Transverse colon (tissue), 4 donors: ENCODE measurements at regions not wholly inside any gene's neighbourhood (a gene's known extent, or its start where the extent isn't known, plus 50 kb on each side); places are given as distances from the start of the nearest gene placed in this dataset.

Source experiments
- CTCF ChIP-seq, 5 experiments: fragments of 200-600 bp in 3 of 5; fragments of 450-650 bp in 2 of 5; sonication (generic) in 3 of 5; IDR thresholded peaks; 1 replicate in 2 of 5; 2 replicates in 3 of 5; pipeline ENCODE4 v1.5.1; 2016 to 2017; ENCODE audit warnings: antibody characterized with exemption in 5 of 5, inconsistent platforms in 3 of 5, mild to moderate bottlenecking in 2 of 5, moderate library complexity in 1 of 5
- EP300 ChIP-seq: sonication (generic); formaldehyde crosslinking; IDR thresholded peaks from one replicate; pipeline ENCODE4 v1.6.1; 2017; ENCODE audit warnings: antibody characterized with exemption, low read depth
- POLR2A ChIP-seq: fragments of 450-650 bp; IDR thresholded peaks from one replicate; pipeline ENCODE4 v1.6.1; 2016; ENCODE audit warnings: antibody characterized with exemption, mild to moderate bottlenecking, moderate library complexity
- POLR2AphosphoS5 ChIP-seq, 3 donors: sonication (generic); formaldehyde crosslinking; IDR thresholded peaks; one replicate each; pipeline ENCODE4 v1.6.1; 2016; ENCODE audit warnings: antibody characterized with exemption in 3 of 3

- no peak for TF ChIP-seq CTCF (IDR thresholded peaks at IDR 0.05)
- no peak for TF ChIP-seq POLR2A
- TF ChIP-seq EP300, result no peak
- no peak for TF ChIP-seq POLR2AphosphoS5 (IDR thresholded peaks at IDR 0.05)
Observed at GRCh38 chr11:29679996-29680395, 336.8 kb downstream of the KCNA4 start.
